GM19023 (cell line): ENCODE measurements at regions not wholly inside any gene's neighbourhood (a gene's known extent, or its start where the extent isn't known, plus 50 kb on each side); places are given as distances from the start of the nearest gene placed in this dataset.

Source experiments
- ATAC-seq: cut with Tn5 transposase; IDR thresholded peaks from one replicate; pipeline ENCODE4 v1.9.1; 2021; ENCODE audit warnings: mild to moderate bottlenecking, moderate library complexity; ENCODE audit not compliant: unreplicated experiment

GRCh38 chr1:5505944-5506343, 486.3 kb downstream of the NPHP4 start:
- no peak for ATAC-seq

GRCh38 chr1:5504364-5504740, 487.9 kb downstream of the NPHP4 start:
- no peak for ATAC-seq

- no peak for ATAC-seq
These were observed 488.5 kb downstream of the NPHP4 start for GRCh38 chr1:5503556-5504363.

- no peak for ATAC-seq
These were observed 489.7 kb downstream of the NPHP4 start for GRCh38 chr1:5502311-5503194.

GRCh38 chr1:5501206-5501930, 490.9 kb downstream of the NPHP4 start:
- no peak for ATAC-seq

GRCh38 chr1:5500541-5500940, 491.7 kb downstream of the NPHP4 start:
- ATAC-seq, result no peak

- ATAC-seq, result no peak
These were observed 494.7 kb downstream of the NPHP4 start for GRCh38 chr1:5497503-5497902.

- no peak for ATAC-seq
These were observed 496.4 kb downstream of the NPHP4 start for GRCh38 chr1:5495596-5496410.

GRCh38 chr1:5494518-5494917, 497.7 kb downstream of the NPHP4 start:
- ATAC-seq, result no peak

- ATAC-seq, result no peak
These were observed 498.3 kb downstream of the NPHP4 start for GRCh38 chr1:5493851-5494311.

- no peak for ATAC-seq
These were observed 498.9 kb downstream of the NPHP4 start for GRCh38 chr1:5493275-5493674.

GRCh38 chr1:5492846-5493245, 499.4 kb downstream of the NPHP4 start:
- ATAC-seq, result no peak

GRCh38 chr1:5491207-5491904, 500.9 kb downstream of the NPHP4 start:
- ATAC-seq, result no peak

GRCh38 chr1:5490635-5491034, 501.6 kb downstream of the NPHP4 start:
- no peak for ATAC-seq

GRCh38 chr1:5488448-5488847, 503.8 kb downstream of the NPHP4 start:
- ATAC-seq, result no peak

GRCh38 chr1:5485968-5486696, 506.1 kb downstream of the NPHP4 start:
- no peak for ATAC-seq

- no peak for ATAC-seq
These were observed 506.8 kb downstream of the NPHP4 start for GRCh38 chr1:5485436-5485835.

- no peak for ATAC-seq
These were observed 507.6 kb downstream of the NPHP4 start for GRCh38 chr1:5484451-5485165.

GRCh38 chr1:5481889-5482288, 510.3 kb downstream of the NPHP4 start:
- ATAC-seq, result no peak
